ENCODE measurements at regions not wholly inside any gene's neighbourhood (a gene's known extent, or its start where the extent isn't known, plus 50 kb on each side); places are given as distances from the start of the nearest gene placed in this dataset.

GRCh38 chr5:92552206-92553160 is 1028.5 kb downstream of the NR2F1-AS1 start:
- TF ChIP-seq CTCF (IDR thresholded peaks at IDR 0.05 in 4 of 5, conservative IDR thresholded peaks at IDR 0.05 in 1 of 5), result no peak
- TF ChIP-seq POLR2A (IDR thresholded peaks at IDR 0.05), result no peak
